H1 (cell line): ENCODE measurements at regions not wholly inside any gene's neighbourhood (a gene's known extent, or its start where the extent isn't known, plus 50 kb on each side); places are given as distances from the start of the nearest gene placed in this dataset.

ENCODE experiments used
- CTCF ChIA-PET: fragments of 300-600 bp; sonication (Branson Sonifier 250); formaldehyde crosslinking; loops from one replicate; lab custom pipeline; 2021; ENCODE audit not compliant: partially characterized antibody; lab: Charles Lee
- POLR2A ChIA-PET: fragments of 300-600 bp; sonication (Branson Sonifier 250); formaldehyde crosslinking; loops from one replicate; lab custom pipeline; 2021; ENCODE audit warnings: inconsistent platforms; ENCODE audit not compliant: partially characterized antibody; lab: Charles Lee
- DNase-seq, 2 experiments: peaks; one replicate each; pipeline versions ENCODE4 v3.0.0 to v3.0.0-alpha.2; 2010 to 2022; ENCODE audit warnings: low spot score in 2 of 2, low read depth in 1 of 2, mixed read lengths in 1 of 2
- FAIRE-seq: peaks from 2 replicates; lab custom pipeline; 2011; peaks lifted over from hg19 to GRCh38; lab: Jason Lieb, UNC
- H2AFZ ChIP-seq: 2 replicates; pipeline ENCODE4 v1.8.1; 2012; ENCODE audit warnings: low read length, inconsistent platforms
- H2AK5ac ChIP-seq: 2 replicates; pipeline ENCODE4 v1.6.1; 2013; ENCODE audit warnings: low read depth, low read length
- H2BK120ac ChIP-seq: replicated peaks from 2 replicates; pipeline ENCODE3; 2013; ENCODE audit warnings: low read depth, low read length, inconsistent platforms
- H2BK12ac ChIP-seq: 2 replicates; pipeline ENCODE4 v1.6.1; 2013; ENCODE audit warnings: low read depth, low read length
- H2BK15ac ChIP-seq: 2 replicates; pipeline ENCODE4 v1.6.1; 2013; ENCODE audit warnings: low read length
- H2BK20ac ChIP-seq: 2 replicates; pipeline ENCODE4 v1.6.1; 2013; ENCODE audit warnings: low read length
- H2BK5ac ChIP-seq: 2 replicates; pipeline ENCODE4 v1.6.1; 2013; ENCODE audit warnings: low read depth, low read length
- H3K14ac ChIP-seq: 2 replicates; pipeline ENCODE4 v1.6.1; 2013; ENCODE audit warnings: inconsistent platforms; ENCODE audit not compliant: insufficient read length
- H3K18ac ChIP-seq: 2 replicates; pipeline ENCODE4 v1.6.1; 2013; ENCODE audit warnings: low read length; ENCODE audit errors: extremely low read depth
- H3K23ac ChIP-seq: 2 replicates; pipeline ENCODE4 v1.6.1; 2013; ENCODE audit warnings: inconsistent platforms; ENCODE audit not compliant: insufficient read length
- H3K23me2 ChIP-seq: 2 replicates; pipeline ENCODE4 v1.6.1; 2013; ENCODE audit warnings: low read depth, low read length
- H3K27ac ChIP-seq: 2 replicates; pipeline ENCODE4 v1.6.1; 2011; ENCODE audit warnings: low read depth, low read length, inconsistent platforms
- H3K27me3 ChIP-seq, 4 experiments: replicated peaks in 1 of 4; 1 replicate in 1 of 4; 2 replicates in 3 of 4; pipeline versions ENCODE4 v1.6.1 to v1.8.1; 2011 to 2013; ENCODE audit warnings: low read length in 3 of 4, mild to moderate bottlenecking in 3 of 4, inconsistent platforms in 2 of 4, mixed read lengths in 2 of 4, moderate library complexity in 1 of 4; ENCODE audit not compliant: control insufficient read depth in 3 of 4, insufficient read depth in 3 of 4; ENCODE audit errors: extremely low read depth in 1 of 4
- H3K36me3 ChIP-seq, 4 experiments: 2 replicates each; pipeline versions ENCODE4 v1.6.1 to v1.8.1; 2011 to 2013; ENCODE audit warnings: mild to moderate bottlenecking in 4 of 4, low read length in 3 of 4, moderate library complexity in 2 of 4, control low read depth in 1 of 4, inconsistent platforms in 1 of 4; ENCODE audit not compliant: insufficient read depth in 4 of 4, control insufficient read depth in 2 of 4
- H3K4ac ChIP-seq: replicated peaks from 2 replicates; pipeline ENCODE3; 2013; ENCODE audit warnings: low read length, low read depth, mixed read lengths, inconsistent platforms; ENCODE audit not compliant: insufficient read length
- H3K4me1 ChIP-seq, 4 experiments: replicated peaks in 1 of 4; 1 replicate in 1 of 4; 2 replicates in 3 of 4; pipeline versions ENCODE4 v1.6.1 to v1.8.1; 2011 to 2013; ENCODE audit warnings: low read length in 3 of 4, inconsistent platforms in 2 of 4, mixed read lengths in 1 of 4; ENCODE audit not compliant: insufficient read depth in 4 of 4, control insufficient read depth in 3 of 4
- H3K4me2 ChIP-seq, 2 experiments: 2 replicates each; pipeline versions ENCODE4 v1.6.1 to v1.8.1; 2011 to 2013; ENCODE audit warnings: low read depth in 2 of 2, low read length in 2 of 2, control low read depth in 1 of 2, inconsistent platforms in 1 of 2, mild to moderate bottlenecking in 1 of 2; ENCODE audit not compliant: insufficient read depth in 1 of 2
- H3K4me3 ChIP-seq, 4 experiments: fragments of 200-600, 300-600 bp in 1 of 4; sonication (generic), shearing (Covaris generic), sonication (Bioruptor Twin) in 1 of 4; 2 replicates each; pipeline versions ENCODE4 v1.5.1 to v1.8.1; 2011 to 2016; ENCODE audit warnings: low read length in 4 of 4, low read depth in 3 of 4, control low read depth in 2 of 4, inconsistent platforms in 2 of 4, mild to moderate bottlenecking in 2 of 4, mixed read lengths in 1 of 4, moderate library complexity in 1 of 4; ENCODE audit not compliant: insufficient read depth in 2 of 4; ENCODE audit errors: extremely low read depth in 1 of 4
- H3K56ac ChIP-seq: replicated peaks from 2 replicates; pipeline ENCODE3; 2013; ENCODE audit warnings: low read depth, mild to moderate bottlenecking, mixed read lengths, low read length, inconsistent platforms; ENCODE audit not compliant: insufficient read length
- H3K79me1 ChIP-seq: 2 replicates; pipeline ENCODE4 v1.6.1; 2013; ENCODE audit warnings: low read depth, low read length, control low read depth
- H3K79me2 ChIP-seq, 2 experiments: 2 replicates each; pipeline versions ENCODE4 v1.6.1 to v1.8.1; 2012 to 2013; ENCODE audit warnings: low read length in 2 of 2, mild to moderate bottlenecking in 2 of 2, inconsistent platforms in 1 of 2; ENCODE audit not compliant: insufficient read depth in 2 of 2, control insufficient read depth in 1 of 2
- H3K9ac ChIP-seq, 4 experiments: replicated peaks in 1 of 4; 1 replicate in 1 of 4; 2 replicates in 3 of 4; pipeline versions ENCODE4 v1.6.1 to v1.8.1; 2011 to 2013; ENCODE audit warnings: low read depth in 3 of 4, low read length in 3 of 4, control low read depth in 2 of 4, mild to moderate bottlenecking in 2 of 4, moderate library complexity in 2 of 4, inconsistent platforms in 1 of 4; ENCODE audit errors: extremely low read depth in 1 of 4
- H3K9me3 ChIP-seq, 2 experiments: 2 replicates each; pipeline versions ENCODE4 v1.6.1 to v1.8.1; 2012 to 2013; ENCODE audit warnings: mild to moderate bottlenecking in 2 of 2, moderate library complexity in 2 of 2, control low read depth in 1 of 2, inconsistent platforms in 1 of 2, low read depth in 1 of 2, low read length in 1 of 2, mixed read lengths in 1 of 2; ENCODE audit not compliant: insufficient read depth in 2 of 2
- H4K20me1 ChIP-seq, 2 experiments: replicated peaks in 1 of 2; 2 replicates each; pipeline versions ENCODE3 to v1.8.1; 2011 to 2013; ENCODE audit warnings: inconsistent platforms in 2 of 2, low read length in 2 of 2, mild to moderate bottlenecking in 1 of 2; ENCODE audit not compliant: insufficient read depth in 2 of 2, control insufficient read depth in 1 of 2
- H4K5ac ChIP-seq: 2 replicates; pipeline ENCODE4 v1.6.1; 2013; ENCODE audit warnings: low read length, low read depth, mixed read lengths, inconsistent platforms; ENCODE audit not compliant: insufficient read length
- H4K8ac ChIP-seq: 2 replicates; pipeline ENCODE4 v1.8.0; 2013; ENCODE audit warnings: mild to moderate bottlenecking, moderate library complexity, low read length, inconsistent platforms; ENCODE audit not compliant: insufficient read depth; ENCODE audit errors: extremely low read depth
- H4K91ac ChIP-seq: replicated peaks from 2 replicates; pipeline ENCODE3; 2013; ENCODE audit warnings: low read length, mixed read lengths, inconsistent platforms; ENCODE audit not compliant: insufficient read length
- CREB1 ChIP-seq: IDR thresholded peaks from 2 replicates; pipeline ENCODE4 v1.6.1; 2012; ENCODE audit warnings: inconsistent platforms
- SIX5 ChIP-seq: IDR thresholded peaks from 2 replicates; pipeline ENCODE4 v1.6.1; 2011; ENCODE audit warnings: mild to moderate bottlenecking, low read depth, low read length
- TCF12 ChIP-seq: IDR thresholded peaks from 2 replicates; pipeline ENCODE4 v1.6.1; 2011; ENCODE audit warnings: low read depth, mild to moderate bottlenecking, low read length
- WGBS, 2 experiments: shearing (Covaris generic) in 1 of 2; methylation state at CpG; one replicate each; pipeline versions ENCODE4 v1.1.6 to v1.1.7; 2013 to 2015; ENCODE audit warnings: low lambda C conversion rate in 2 of 2, mixed read lengths in 2 of 2, inconsistent platforms in 1 of 2, low coverage in 1 of 2, missing lambda C conversion rate in 1 of 2; ENCODE audit not compliant: insufficient replicate concordance in 2 of 2, insufficient coverage in 1 of 2, insufficient read length in 1 of 2; ENCODE audit errors: extremely low coverage in 1 of 2, missing lambda C conversion rate in 1 of 2; 5-methylcytosine and 5-hydroxymethylcytosine counted together
- TF ChIP-seq, protein P1 (sequence below): IDR thresholded peaks from 2 replicates; pipeline ENCODE4 v1.6.1; 2012; ENCODE audit warnings: inconsistent platforms

DNA sequence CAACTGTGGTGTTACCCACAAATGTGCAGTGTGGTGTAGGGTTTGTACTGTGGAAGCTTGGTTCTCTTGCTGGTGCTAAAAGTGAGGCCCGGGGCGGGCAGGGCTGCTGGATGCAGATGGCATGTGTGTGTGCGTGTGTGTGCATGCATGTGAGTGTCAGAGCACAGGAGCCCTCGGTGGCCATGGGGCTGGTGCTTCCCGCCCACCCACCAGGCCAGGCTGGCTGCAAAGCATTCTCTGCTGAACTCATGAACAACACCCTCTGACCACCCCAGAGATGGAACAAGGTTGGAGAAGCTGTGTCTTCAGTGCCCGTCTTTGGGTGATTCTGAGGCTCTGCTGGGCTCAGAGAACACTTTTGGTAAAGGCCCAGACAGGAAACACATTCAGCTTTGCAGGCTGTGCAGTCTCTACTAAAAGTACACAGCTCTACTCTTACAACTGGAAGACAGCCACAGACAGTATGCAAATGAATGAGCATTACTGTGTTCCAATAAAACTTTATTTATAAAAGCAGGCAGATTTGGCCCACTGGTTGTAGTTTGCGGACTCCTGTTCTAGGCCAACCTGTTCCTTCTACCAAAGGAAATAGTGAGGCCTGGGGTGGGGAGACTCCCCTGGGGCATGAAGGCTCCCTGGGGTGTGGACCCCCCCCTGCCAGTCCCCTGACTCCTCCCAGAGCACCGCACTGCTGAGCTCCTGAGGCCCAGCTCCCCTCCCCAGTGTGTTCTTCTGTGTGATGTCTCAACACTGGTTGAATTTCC lies 225.3 kb upstream of the HDAC4 start:
- FAIRE-seq, result no peak
- no peak overlapping the region for H2BK120ac ChIP-seq
- H3K4me1 ChIP-seq, result peaks cover 0 to 5% (median 1%) of the 10 kb centered on the region in 4 experiments; a peak in 1 of 7 replicates
- no peak overlapping the region for H3K4me3 ChIP-seq
- H3K4me2 ChIP-seq, result no peak overlapping the region
- H4K91ac ChIP-seq, result no peak overlapping the region
- no peak overlapping the region for H2AFZ ChIP-seq
- H2BK5ac ChIP-seq, result no peak overlapping the region
- H3K14ac ChIP-seq, result no peak overlapping the region
- no peaks in the 10 kb centered on the region for H4K20me1 ChIP-seq
- no peak overlapping the region for H3K23ac ChIP-seq
- H2AK5ac ChIP-seq, result no peak overlapping the region
- CTCF ChIA-PET, result no interaction called here
- H2BK12ac ChIP-seq, result no peak overlapping the region
- no peaks in the 10 kb centered on the region for H3K23me2 ChIP-seq
- TF ChIP-seq TCF12, result no peak
- TF ChIP-seq, protein P1, sequence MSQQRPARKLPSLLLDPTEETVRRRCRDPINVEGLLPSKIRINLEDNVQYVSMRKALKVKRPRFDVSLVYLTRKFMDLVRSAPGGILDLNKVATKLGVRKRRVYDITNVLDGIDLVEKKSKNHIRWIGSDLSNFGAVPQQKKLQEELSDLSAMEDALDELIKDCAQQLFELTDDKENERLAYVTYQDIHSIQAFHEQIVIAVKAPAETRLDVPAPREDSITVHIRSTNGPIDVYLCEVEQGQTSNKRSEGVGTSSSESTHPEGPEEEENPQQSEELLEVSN, result no peak
- TF ChIP-seq CREB1, result no peak
- TF ChIP-seq SIX5, result no peak
- TF ChIP-seq, all 59 proteins: peak for 0
- DNase-seq, result no peak
- H2BK20ac ChIP-seq, result no peak overlapping the region
- no peak overlapping the region for H3K9ac ChIP-seq
- H3K27ac ChIP-seq, result no peak overlapping the region
- H3K56ac ChIP-seq, result no peak overlapping the region
- H3K27me3 ChIP-seq, result no peaks in the 10 kb centered on the region
- H3K79me1 ChIP-seq, result no peaks in the 10 kb centered on the region
- H3K18ac ChIP-seq, result no peak overlapping the region
- no peak overlapping the region for H3K4ac ChIP-seq
- WGBS, 2 experiments, result 90% methylated on average over 8 of the region's 8 CpGs; no CpG with 5 or more reads in 1 of the 2 experiments
- no peak overlapping the region for H4K8ac ChIP-seq
- no peaks in the 10 kb centered on the region for H3K36me3 ChIP-seq
- no peaks in the 10 kb centered on the region for H3K9me3 ChIP-seq
- H3K79me2 ChIP-seq, result no peaks in the 10 kb centered on the region
- H2BK15ac ChIP-seq, result no peak overlapping the region
- POLR2A ChIA-PET, result no interaction called here
- H4K5ac ChIP-seq, result no peak overlapping the region
